Mammary epithelial cell (primary cell): ENCODE measurements at regions not wholly inside any gene's neighbourhood (a gene's known extent, or its start where the extent isn't known, plus 50 kb on each side); places are given as distances from the start of the nearest gene placed in this dataset.

Experiments
- EZH2 ChIP-seq: IDR thresholded peaks from 2 replicates; pipeline ENCODE4 v1.6.1; 2012; ENCODE audit warnings: low read length, inconsistent platforms, borderline replicate concordance
- TF ChIP-seq, protein P1 (sequence below), 2 donors: IDR thresholded peaks in 1 of 2; conservative IDR thresholded peaks in 1 of 2; 2 replicates each; pipeline ENCODE4 v1.5.1; 2011 to 2012; ENCODE audit warnings: inconsistent platforms in 2 of 2, low read length in 2 of 2, mild to moderate bottlenecking in 2 of 2, control low read depth in 1 of 2, low read depth in 1 of 2; ENCODE audit not compliant: insufficient read depth in 1 of 2; ENCODE audit errors: extremely low read depth in 1 of 2

DNA sequence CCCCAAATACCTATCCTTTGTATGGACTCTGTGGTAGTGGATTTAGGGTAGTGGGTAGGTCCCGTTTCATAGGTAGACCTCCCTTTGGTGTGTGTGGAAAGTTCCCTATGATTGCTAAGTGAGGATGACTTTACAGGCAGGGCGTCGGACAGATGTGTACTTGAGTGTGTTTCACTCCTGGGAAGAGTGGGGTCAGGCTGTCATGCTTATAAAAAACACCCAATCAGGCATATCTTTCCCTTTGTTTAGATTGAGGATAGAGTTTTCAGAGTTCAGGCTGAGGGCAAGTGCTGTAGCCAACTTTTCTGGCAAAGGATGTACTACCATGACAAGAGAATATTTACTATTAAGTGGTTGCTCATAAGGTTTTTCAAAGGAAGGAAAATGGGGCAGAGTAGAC lies 242.0 kb downstream of the YTHDC2 start:
- TF ChIP-seq, protein P1, sequence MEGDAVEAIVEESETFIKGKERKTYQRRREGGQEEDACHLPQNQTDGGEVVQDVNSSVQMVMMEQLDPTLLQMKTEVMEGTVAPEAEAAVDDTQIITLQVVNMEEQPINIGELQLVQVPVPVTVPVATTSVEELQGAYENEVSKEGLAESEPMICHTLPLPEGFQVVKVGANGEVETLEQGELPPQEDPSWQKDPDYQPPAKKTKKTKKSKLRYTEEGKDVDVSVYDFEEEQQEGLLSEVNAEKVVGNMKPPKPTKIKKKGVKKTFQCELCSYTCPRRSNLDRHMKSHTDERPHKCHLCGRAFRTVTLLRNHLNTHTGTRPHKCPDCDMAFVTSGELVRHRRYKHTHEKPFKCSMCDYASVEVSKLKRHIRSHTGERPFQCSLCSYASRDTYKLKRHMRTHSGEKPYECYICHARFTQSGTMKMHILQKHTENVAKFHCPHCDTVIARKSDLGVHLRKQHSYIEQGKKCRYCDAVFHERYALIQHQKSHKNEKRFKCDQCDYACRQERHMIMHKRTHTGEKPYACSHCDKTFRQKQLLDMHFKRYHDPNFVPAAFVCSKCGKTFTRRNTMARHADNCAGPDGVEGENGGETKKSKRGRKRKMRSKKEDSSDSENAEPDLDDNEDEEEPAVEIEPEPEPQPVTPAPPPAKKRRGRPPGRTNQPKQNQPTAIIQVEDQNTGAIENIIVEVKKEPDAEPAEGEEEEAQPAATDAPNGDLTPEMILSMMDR (conservative IDR thresholded peaks at IDR 0.05 in 1 of 2, IDR thresholded peaks at IDR 0.05 in 1 of 2; ENCODE audit: extremely low read depth in 1 of 2, insufficient read depth in 1 of 2, low read depth in 1 of 2, low read length in 2 of 2): no peak
- no peak for TF ChIP-seq EZH2
